ENCODE measurements at regions not wholly inside any gene's neighbourhood (a gene's known extent, or its start where the extent isn't known, plus 50 kb on each side); places are given as distances from the start of the nearest gene placed in this dataset.
A peak's percentile ranks its signal among the peaks of the same experiment; 100 is the strongest.
"Not testable (repeated sequence)": the region's sequence is repeated elsewhere in the genome, so short reads cannot be mapped to it uniquely, and the experiment has no call there.

DNA sequence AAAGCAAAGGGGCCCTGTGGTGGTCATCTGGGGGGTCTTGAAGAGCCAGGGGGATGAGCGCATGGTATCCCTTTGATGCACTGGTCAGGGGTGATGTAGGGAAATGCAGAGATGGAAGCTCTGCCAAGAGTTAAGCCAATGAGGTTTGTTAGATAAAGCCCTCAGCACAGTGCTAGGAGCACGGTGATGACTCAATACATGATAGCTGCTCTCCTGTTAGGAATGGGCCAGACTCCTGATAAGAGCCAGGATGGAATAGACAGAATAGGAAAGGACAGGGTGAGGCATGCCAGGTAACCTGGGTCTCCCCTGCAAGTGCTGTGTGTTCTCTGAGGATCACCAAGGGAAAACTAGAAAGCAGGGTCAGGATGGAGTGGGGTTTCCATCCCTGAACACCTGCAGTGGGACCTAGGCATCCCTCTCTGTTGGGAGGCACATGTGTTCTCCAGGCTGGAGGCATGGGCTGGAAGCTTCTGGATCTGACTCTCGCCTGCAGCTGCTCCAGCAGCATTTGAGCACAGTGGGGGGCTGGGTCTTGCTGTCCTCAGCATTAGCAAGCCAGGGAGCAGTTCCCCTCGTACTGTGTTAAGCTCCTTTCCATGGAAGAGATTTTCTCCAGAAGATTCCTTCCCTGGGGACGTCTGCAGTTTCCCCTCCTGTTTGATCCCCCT is 71.8 kb upstream of the TIAM2 start:
- FAIRE-seq, result no peak

DNA sequence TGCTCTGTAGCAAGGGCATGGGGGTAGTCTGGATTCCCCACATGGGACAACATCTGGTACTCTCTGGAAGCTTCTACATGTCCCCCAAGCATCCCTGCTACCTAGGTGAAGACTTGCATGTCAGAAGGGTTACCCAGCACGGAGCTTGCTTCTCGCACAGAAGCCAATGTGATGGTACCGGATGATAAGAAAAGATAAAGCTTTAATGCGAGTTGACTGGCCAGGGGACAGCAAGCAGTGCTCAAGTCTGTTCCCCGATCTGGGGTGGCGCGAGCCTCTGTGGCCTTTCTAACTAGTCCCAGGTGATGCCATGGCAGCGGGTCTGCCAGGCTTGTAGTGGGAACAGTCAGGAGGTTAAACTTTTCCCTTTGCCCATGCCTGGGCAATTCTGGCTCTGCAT is 70.0 kb upstream of the TIAM2 start:
- no peak for FAIRE-seq

DNA sequence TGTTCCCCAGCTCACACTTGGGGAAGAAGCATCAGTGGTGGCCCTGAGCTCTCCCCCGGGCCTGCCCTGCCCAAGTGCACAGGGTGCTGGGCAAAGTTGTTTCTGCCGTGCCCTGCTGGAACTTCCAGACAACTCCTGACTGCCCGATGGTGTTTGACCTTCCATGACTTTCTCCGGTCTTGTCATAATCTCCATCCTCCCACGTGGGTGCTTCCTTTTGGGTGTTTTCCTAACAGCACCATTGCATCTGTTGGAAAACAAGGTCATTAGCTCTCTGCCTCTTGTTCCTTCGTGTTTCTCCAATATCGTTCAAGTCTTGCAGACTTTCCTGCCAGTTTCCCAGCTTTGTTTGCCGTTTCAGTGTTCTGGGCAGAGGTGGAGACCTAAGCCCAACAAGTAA is 68.7 kb upstream of the TIAM2 start:
- FAIRE-seq, result no peak

DNA sequence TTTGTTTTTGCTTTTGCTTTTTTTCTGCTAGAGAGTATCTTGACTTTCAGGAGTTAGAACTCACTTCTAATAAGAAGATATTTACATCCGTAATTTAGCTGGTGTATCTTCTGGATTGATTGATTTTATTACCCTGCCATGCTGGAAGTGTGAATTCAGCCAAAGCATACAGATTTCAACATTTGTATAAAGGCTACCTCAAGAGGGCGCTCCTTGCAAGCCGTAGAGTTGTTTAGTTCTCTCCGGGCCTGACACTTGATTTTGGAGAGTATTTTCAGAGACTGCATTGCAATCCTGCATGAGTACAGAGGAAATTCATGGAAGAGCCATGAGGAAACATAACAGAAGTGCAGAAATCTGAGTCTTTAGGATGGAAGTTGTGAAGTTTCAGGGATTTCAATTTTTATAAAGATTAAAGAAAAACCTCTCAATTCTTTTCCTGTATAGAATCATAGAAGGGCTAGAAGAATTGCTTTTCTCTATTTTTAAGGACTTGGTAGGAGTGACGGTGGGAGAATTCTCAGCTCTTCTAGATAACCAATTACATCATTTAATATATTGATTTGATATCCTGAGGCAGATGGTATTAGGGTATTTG is 66.7 kb upstream of the TIAM2 start:
- FAIRE-seq, result peak; percentile 53

DNA sequence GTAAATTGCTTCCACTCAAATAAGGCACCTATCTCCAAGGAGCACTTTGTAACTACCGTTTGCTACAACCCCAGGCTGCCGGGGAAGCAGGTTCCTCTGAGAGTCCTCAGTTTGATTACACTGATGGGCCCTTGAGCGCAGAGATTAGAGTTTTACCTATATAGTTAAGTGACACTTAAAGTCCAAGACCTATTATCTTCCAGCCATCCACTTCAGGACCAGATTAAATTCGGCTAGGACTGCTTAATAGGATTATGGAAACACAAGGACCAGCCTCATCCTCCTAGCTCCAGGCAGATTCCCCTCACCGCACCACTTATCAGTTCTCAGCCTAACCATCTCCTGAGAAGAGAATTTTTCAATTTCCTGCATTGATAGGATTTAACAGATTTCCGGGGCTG is 64.7 kb upstream of the TIAM2 start:
- no peak for FAIRE-seq

DNA sequence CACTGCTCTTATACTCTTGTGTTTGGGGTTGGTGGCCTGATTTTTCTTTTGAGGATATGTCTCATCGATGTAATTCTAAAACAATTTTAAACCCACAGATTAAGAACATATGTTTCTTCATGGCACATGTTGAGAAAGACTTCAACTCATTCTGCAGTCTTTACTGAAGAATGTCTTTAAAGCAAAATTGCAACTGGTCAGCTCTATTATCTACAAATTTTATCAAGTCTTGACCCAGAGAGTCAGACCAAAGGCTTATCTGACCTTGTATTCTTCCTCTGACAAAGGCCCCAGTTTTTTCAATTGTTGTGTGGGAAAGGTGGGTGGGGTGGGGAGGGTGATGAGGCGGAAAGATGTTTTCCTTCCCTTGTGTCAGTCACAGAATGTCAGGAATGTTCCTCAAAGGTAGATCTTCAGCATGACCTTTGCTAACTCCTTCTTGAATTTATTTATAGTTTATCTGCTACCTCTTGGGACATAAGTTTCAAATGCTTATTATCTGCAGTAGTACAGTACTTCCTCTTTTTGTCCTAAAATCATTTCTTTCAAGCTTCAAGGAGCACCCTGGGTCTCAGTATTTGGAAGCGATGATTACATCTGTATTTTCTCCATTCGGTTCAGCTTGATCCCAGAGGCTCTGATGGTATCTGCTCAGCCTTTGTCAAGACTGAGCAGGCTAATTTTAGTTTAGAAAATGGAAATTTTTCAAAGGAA is 63.2 kb upstream of the TIAM2 start:
- FAIRE-seq, result no peak

DNA sequence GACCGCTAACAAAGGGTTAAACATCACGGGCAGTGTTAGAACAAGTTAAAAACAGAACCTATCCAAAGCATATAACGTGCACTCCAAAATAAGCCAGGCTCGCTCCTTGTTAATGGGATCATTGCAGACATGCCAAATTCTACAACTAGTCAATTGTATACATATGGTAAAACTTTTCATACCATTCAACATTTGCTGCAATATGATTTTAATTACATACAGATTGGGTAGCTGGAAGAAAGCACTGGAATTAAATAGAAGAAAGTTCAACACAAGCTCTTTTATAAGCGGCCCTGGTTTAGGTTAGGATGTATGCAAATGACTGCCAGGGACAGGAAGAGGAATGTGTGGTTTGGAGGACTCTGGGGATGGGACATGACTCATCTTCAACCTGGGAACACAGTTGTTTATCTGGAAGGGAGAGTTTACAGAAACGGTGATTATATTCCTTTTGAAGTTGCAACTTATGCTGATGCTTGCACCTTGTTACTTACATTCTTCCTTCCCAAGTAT is 62.5 kb upstream of the TIAM2 start:
- no peak for FAIRE-seq

DNA sequence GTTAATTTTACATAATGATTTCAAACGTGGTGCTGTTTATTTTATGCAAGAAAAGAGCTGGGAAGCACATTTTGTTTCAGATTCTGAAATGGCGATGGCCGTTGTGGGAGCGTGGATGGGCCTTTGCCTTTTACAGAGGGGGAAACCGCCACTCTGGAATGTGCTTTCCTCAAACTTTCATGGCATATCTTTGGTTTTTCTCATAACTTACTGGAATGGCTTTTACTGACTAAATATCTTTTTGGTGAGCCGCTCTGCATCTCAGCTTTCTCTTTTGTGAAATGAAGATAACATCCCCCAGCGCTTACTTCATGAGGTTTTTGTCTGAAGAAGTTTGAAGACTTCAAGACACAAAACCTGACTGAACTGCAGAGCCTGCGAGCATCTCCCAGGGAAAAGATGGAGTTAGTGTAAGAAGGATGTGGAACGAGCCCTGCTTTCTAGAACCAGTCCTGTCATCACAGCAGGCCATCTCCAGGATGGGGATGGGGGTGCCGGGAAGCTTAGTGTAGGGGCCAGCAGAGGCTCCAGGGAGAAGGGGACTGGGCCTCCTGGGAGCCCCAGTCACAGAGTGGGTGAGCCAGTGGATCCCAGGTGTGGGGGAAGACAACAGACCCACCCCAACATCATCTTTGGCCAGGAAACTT is 61.8 kb upstream of the TIAM2 start:
- no peak for FAIRE-seq

DNA sequence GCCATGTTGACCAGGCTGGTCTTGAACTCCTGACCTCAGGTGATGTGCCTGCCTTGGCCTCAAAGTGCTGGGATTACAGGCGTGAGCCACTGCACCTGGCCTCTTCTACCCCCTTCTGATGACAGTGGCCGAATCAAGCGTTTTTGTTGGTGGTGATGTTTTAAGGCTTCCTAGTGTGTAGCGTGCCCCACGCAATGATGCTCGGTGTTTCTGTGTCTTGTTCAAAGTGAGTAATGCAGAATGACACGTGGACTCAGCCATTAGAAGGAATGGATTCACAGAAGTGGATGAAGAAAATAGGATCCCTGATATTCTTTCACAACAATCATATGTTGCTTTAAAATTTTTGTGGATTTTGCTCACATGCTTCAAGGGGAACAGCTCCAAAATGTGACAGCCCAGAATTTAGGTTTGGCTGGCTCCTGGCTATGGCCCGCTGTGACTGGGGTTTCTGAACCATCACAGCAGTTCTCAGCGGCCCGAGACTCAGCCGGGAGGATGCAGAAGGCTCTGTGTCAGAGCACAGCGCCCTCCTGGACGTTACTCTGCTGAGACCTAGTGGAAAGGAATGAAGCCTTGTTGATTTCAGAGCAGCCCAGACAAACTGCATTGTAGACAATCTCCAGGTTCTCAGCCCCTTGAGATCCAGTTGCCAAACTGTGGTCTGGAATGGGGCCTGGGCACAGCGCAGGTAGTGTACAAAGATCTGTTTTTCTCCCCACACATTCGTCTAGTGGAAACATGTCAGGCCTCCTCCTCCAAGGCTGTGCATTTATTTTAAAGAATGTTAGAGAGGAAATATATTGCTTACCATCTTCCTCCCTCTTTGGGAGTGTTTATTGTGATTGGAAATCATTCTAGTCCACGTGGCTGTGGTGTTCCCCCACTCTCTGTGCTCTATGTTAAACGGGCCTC is 57.6 kb upstream of the TIAM2 start:
- no peak for FAIRE-seq

DNA sequence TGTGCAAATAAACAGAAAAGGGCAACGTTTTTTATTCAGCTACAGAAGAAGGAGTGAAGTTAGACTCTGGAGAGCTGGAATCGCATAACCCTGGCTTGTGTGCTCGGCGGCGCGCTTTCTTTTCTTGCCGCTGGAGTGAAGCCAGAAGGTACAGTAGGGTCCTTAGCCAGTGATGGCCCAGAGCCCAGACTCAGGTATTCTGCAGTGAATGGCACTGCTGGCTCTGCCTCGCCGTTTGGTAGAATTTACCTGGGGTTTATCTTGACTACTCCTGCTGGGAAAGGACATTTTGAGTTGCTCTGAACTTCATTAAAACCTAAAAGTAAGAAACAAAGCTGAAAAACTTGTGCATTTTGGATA is 56.9 kb upstream of the TIAM2 start:
- no peak for FAIRE-seq

DNA sequence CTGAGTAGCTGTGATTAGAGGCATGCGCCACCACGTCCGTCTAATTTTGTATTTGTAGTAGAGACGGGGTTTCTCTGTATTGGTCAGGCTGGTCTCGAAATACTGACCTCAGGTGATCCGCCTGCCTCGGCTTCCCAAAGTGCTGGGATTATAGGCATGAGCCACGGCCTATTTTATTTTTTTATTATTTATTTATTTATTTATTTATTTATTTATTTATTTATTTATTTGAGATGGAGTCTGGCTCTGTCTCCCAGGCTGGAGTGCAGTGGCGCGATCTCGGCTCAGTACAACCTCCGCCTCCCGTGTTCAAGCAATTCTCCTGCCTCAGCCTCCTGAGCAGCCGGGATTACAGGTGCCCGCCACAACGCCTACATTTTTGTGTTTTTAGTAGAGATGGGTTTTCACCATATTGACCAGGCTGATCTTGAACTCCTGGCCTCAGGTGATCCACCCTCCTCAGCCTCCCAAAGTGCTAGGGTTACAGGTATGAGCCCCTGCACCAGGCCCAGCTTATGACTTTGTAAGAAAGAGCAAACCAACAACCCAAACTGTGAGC is 56.3 kb upstream of the TIAM2 start:
- FAIRE-seq, result not testable (repeated sequence)

DNA sequence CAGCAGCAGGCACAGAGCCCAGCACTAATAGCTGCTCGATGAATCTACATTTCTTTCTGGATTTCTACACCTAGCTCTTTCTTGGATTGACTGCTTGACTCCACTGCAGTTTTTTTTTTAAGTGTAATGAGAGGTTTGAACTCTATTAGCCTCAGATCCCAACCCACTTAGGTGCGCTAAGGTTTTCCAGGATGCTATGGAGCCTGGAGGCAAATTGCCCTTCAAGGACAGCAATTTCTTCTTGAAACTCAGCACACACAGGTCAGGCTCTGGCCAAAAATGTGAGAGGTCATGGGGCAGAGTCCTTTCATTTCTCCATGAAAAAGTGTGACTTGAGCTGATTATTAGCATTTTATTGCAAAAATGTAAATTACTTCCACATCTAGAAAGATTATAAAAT is 52.3 kb upstream of the TIAM2 start:
- FAIRE-seq, result no peak

DNA sequence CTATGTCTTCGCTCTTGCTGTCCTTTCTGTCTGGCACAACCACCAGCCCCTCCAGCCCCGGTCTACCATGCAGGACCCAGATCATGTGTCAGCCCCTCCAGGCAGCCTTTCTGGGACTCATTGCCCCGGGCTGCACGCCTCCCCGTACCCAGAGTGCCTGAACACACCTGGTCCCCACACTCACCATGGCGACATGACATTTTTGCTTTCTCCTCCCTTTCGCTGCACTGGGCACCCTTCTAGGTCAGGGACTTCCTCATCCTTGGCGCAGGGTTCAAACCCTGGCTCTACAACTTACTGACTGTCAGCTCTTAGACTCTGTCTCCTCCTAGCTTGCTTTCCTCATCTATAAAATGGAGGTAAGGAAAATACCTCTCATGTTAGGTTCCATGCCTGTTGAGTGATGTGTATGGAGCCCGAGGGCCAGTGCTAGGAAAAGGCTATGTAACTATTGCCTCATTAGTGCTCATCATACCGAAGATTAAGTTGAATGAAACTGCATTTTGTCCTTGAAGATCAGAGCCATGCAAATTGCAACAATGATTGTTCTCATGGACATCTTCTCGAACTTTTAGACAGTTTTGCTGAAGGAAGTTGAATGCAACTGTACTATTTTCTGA is 49.7 kb upstream of the TIAM2 start:
- FAIRE-seq, result no peak
